ENCODE measurements at regions not wholly inside any gene's neighbourhood (a gene's known extent, or its start where the extent isn't known, plus 50 kb on each side); places are given as distances from the start of the nearest gene placed in this dataset.

DNA sequence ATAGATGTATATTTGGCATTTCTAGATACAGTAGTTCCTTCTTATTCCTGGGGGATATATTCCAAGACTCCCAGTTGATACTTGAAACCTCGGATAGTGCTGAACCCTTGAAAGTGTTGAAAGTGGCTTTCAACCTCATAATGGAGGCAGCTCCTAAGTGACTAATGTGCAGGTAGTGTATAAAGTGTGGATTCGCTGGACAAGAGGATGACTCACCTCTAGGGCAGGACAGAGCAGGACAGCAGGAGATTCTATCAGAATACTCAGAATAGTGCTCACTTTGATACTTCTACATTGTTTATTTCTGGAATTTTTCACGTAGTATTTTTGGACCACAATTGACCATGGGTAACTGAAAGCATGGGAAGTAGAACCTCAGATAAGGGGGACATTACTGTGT, 1138.9 kb upstream of the WWC1 start:
- Histone ChIP-seq H3K27me3 (ENCODE audit: insufficient read depth, low read length) (no peaks in the 10 kb centered on the region), H3K4me1 (ENCODE audit: insufficient read depth, low read length) (no peaks in the 10 kb centered on the region), H3K36me3 (ENCODE audit: insufficient read depth, low read length) (no peaks in the 10 kb centered on the region), H3K4me3 (ENCODE audit: low read length) (no peak overlapping the region), H2AFZ (ENCODE audit: low read depth, low read length) (no peak overlapping the region), H3K9me3 (ENCODE audit: low read length) (no peaks in the 10 kb centered on the region)

DNA sequence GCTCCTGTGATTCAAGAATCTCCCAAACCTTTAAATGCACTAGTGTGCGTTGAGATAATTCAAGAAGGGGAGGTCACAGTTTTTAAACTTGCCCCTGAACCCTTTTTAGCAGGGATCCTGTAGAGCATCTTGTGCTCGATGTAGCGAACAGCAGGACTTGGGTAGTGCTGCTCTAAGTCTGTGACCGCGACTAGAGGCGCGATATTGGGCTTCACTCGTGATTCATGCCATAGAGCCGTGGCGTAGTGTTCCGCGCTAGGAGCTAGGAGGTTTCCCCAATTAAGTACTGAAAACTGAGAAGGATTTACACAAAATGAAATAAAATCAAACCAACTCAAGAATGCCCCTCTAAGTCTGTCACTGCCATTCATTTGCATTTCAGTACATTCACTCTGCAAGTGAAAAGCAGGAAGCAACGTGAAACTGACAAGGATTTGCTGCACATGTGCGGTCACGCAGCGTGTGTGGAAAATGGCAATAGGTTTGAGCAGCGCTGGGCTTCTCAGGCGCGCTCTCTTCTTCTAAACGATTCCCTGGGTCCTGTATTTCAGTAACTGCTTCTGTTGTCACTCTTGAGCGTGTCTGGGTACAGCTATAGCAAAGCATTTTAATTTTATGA, 1135.9 kb upstream of the WWC1 start:
- H3K27me3 ChIP-seq (ENCODE audit: insufficient read depth, low read length): no peaks in the 10 kb centered on the region
- H3K9me3 ChIP-seq (ENCODE audit: low read length): no peaks in the 10 kb centered on the region
- H2AFZ ChIP-seq (ENCODE audit: low read depth, low read length): no peak overlapping the region
- H3K4me1 ChIP-seq (ENCODE audit: insufficient read depth, low read length): no peaks in the 10 kb centered on the region
- H3K4me3 ChIP-seq (ENCODE audit: low read length): no peak overlapping the region
- no peaks in the 10 kb centered on the region for H3K36me3 ChIP-seq (ENCODE audit: insufficient read depth, low read length)

DNA sequence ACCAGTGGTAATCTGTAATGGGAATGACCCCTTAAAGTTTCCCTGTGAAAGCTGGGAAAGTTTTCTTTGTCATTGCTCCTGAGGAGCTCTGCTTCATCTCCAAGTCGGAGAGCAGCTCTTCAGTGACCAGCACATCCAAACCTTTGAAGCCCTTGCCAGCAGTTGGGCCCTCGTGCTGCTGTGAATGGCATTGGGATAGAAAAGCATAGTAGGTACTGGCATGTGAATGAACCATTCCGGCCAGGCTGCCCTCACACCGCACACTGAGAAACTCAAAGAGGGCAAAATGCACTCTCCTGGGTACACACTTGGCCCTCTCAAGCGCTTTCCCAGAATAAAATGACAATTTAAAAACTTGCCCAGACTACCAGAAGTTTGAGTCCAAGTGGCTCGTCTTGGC, 1135.0 kb upstream of the WWC1 start:
- Histone ChIP-seq H3K9me3 (ENCODE audit: low read length) (no peaks in the 10 kb centered on the region), H3K27me3 (ENCODE audit: insufficient read depth, low read length) (no peaks in the 10 kb centered on the region), H3K4me3 (ENCODE audit: low read length) (no peak overlapping the region)

DNA sequence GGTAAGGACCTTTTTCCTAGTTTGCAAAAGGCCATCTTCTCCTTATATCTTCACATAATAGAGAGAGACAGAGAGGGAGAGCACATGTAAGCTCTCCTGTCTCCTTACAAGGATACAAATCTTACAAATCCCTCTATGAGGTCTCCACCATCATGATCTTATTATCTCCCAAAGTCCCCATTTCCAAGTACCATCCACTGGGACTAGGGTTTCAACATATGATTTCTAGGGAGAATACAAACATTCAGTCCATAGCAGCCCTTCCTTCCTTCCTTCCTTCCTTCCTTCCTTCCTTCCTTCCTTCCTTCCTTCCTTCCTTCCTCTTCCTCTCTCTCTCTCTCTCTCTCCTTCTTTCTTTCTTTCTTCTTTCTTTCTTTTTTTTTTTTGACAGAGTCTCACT, 1132.9 kb upstream of the WWC1 start:
- Histone ChIP-seq H3K4me1 (ENCODE audit: insufficient read depth, low read length) (no peaks in the 10 kb centered on the region), H3K4me3 (ENCODE audit: low read length) (no peak overlapping the region)

More for the DNA sequence above, 1135.0 kb upstream of the WWC1 start:
- H2AFZ ChIP-seq (ENCODE audit: low read depth, low read length): no peak overlapping the region
- no peaks in the 10 kb centered on the region for H3K4me1 ChIP-seq (ENCODE audit: insufficient read depth, low read length)
- no peaks in the 10 kb centered on the region for H3K36me3 ChIP-seq (ENCODE audit: insufficient read depth, low read length)

DNA sequence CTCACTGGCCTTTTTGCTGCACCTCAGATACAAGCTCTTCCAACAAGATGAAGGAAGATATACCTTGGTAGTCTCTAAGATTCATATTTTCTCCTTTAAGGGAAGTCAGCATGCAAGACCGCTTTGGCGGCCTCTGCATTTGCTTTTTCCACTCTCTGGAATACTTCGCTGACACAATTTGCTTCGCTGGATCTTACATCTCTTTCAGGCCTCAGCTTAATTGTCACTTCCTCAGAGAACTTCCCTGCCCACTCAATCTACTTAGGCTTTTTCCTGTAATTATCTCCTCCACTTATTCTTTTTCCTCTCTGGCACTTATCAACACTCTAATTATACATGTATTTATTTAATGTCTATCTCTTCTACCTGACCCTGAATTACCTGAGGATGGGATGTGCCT, 1131.1 kb upstream of the WWC1 start:
- H3K27me3 ChIP-seq (ENCODE audit: insufficient read depth, low read length): no peaks in the 10 kb centered on the region

More for the DNA sequence above, 1132.9 kb upstream of the WWC1 start:
- no peak overlapping the region for H2AFZ ChIP-seq (ENCODE audit: low read depth, low read length)
- no peaks in the 10 kb centered on the region for H3K27me3 ChIP-seq (ENCODE audit: insufficient read depth, low read length)
- H3K36me3 ChIP-seq (ENCODE audit: insufficient read depth, low read length): no peaks in the 10 kb centered on the region
- no peaks in the 10 kb centered on the region for H3K9me3 ChIP-seq (ENCODE audit: low read length)

DNA sequence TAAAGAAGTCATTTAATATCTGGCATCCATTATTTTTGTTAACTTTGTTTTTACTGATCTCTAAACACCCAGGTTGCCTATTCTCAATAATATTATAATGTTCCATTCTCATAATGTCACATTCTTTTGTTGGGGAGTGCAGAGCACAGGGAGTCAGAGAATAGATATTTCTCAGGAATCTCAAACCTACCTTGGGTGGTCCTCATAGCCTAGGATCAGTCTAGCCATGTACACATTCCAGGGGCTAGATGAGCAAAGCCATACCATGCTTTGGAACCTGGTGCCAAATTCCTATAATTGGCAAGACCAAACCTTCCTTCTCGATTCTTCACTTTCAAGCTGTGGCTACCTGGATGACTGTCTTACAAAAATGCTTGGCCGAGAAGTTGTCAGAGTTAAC, 1124.7 kb upstream of the WWC1 start:
- H3K36me3 ChIP-seq (ENCODE audit: insufficient read depth, low read length): no peaks in the 10 kb centered on the region
- H3K9me3 ChIP-seq (ENCODE audit: low read length): no peaks in the 10 kb centered on the region
- H3K27me3 ChIP-seq (ENCODE audit: insufficient read depth, low read length): no peaks in the 10 kb centered on the region
- no peaks in the 10 kb centered on the region for H3K4me1 ChIP-seq (ENCODE audit: insufficient read depth, low read length)
- no peak overlapping the region for H2AFZ ChIP-seq (ENCODE audit: low read depth, low read length)
- H3K4me3 ChIP-seq (ENCODE audit: low read length): no peak overlapping the region

More for the DNA sequence above, 1131.1 kb upstream of the WWC1 start:
- Histone ChIP-seq H3K4me3 (ENCODE audit: low read length) (no peak overlapping the region), H3K9me3 (ENCODE audit: low read length) (no peaks in the 10 kb centered on the region), H2AFZ (ENCODE audit: low read depth, low read length) (no peak overlapping the region), H3K4me1 (ENCODE audit: insufficient read depth, low read length) (no peaks in the 10 kb centered on the region), H3K36me3 (ENCODE audit: insufficient read depth, low read length) (no peaks in the 10 kb centered on the region)

DNA sequence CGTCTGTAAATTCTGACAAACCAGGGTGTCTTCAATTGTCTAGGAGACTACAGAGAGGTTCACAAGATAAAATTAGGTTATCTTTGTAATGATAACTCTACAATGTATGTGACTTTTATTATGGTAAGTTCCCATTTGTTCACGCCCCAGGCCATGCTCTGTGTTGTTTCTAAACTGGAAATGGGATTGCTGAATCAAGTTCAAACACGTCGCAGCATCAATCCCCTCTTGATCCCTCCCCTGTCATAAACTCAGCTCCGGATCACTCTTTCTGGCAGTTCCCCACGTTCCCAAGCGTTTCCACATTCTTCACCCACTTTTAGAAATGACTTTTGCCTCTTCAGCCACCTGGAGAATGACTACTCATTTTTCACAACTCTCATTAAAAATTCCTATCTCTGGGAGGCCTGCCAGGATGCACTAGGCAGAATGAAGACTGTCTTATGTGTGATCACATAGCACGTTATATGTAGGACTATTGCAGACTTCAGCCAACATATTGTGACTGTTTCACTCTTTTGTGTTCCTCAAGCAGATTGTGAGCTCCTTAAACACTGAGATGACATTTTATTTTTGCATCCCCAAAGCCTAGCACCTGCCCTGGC, 1124.2 kb upstream of the WWC1 start:
- H2AFZ ChIP-seq (ENCODE audit: low read depth, low read length): no peak overlapping the region
- H3K4me3 ChIP-seq (ENCODE audit: low read length): no peak overlapping the region
- no peaks in the 10 kb centered on the region for H3K27me3 ChIP-seq (ENCODE audit: insufficient read depth, low read length)
- no peaks in the 10 kb centered on the region for H3K4me1 ChIP-seq (ENCODE audit: insufficient read depth, low read length)
- H3K9me3 ChIP-seq (ENCODE audit: low read length): no peaks in the 10 kb centered on the region
- H3K36me3 ChIP-seq (ENCODE audit: insufficient read depth, low read length): no peaks in the 10 kb centered on the region

DNA sequence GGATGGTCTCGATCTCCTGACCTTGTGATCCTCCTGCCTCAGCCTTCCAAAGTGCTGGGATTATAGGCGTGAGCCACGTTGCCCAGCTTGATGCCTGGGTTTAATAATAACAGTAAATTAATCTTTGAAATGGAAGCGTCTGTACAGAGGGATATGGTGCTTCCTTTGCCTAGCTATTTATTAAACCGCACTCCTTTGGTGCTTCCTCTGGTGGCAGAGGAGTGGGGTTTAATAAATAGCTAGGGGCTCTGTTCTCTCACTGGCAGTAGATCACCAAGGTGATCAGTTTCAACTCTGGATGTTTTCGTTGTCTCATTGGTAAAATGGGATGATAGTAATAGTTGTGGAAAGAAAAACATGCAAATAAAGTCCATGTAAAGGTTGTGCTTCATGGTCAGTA, 1122.5 kb upstream of the WWC1 start:
- Histone ChIP-seq H3K9me3 (ENCODE audit: low read length) (no peaks in the 10 kb centered on the region), H3K36me3 (ENCODE audit: insufficient read depth, low read length) (no peaks in the 10 kb centered on the region), H3K27me3 (ENCODE audit: insufficient read depth, low read length) (no peaks in the 10 kb centered on the region)

DNA sequence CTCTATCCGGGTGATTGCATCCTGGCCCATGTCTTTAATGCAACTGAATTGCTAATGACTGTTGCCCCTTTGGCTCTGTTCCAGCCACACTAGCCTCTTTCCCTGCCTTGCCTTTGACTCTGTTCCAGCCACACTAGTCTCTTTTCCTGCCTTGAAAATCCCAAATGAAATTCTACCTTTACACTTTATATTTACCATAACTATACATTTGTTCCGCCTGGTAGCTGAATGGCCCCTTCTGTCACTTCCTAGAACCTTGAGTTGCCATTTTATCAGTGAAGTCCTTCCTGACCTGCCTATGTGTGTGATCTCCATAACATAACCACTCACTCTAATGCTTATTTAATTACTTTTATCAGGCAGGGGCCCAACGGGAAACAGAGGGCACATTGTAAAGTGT, 1120.4 kb upstream of the WWC1 start:
- H3K9me3 ChIP-seq (ENCODE audit: low read length): no peaks in the 10 kb centered on the region
- no peak overlapping the region for H3K4me3 ChIP-seq (ENCODE audit: low read length)
- no peaks in the 10 kb centered on the region for H3K4me1 ChIP-seq (ENCODE audit: insufficient read depth, low read length)
- no peak overlapping the region for H2AFZ ChIP-seq (ENCODE audit: low read depth, low read length)
- H3K27me3 ChIP-seq (ENCODE audit: insufficient read depth, low read length): no peaks in the 10 kb centered on the region
- H3K36me3 ChIP-seq (ENCODE audit: insufficient read depth, low read length): no peaks in the 10 kb centered on the region

More for the DNA sequence above, 1122.5 kb upstream of the WWC1 start:
- H3K4me3 ChIP-seq (ENCODE audit: low read length): no peak overlapping the region
- no peak overlapping the region for H2AFZ ChIP-seq (ENCODE audit: low read depth, low read length)
- H3K4me1 ChIP-seq (ENCODE audit: insufficient read depth, low read length): no peaks in the 10 kb centered on the region

DNA sequence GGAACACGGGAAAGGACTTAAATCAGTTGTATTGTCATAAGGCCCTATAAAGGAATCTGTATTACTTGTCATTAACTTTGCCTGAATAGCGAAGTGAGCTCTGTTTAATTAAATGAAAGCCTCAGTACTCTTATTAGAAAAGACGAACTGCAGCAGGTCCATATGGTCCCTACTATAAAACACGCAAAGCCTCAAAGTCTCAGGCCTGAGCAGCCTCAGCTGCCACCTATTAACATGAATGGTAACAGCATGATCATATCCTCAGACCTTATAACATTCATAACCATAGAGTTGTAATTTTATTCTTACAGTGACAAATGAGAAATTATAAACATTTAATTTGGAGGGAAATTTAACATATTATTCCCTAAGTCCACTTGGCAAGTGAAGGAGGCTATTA, 1113.7 kb upstream of the WWC1 start:
- Histone ChIP-seq H3K36me3 (ENCODE audit: insufficient read depth, low read length) (no peaks in the 10 kb centered on the region), H2AFZ (ENCODE audit: low read depth, low read length) (no peak overlapping the region), H3K27me3 (ENCODE audit: insufficient read depth, low read length) (no peaks in the 10 kb centered on the region), H3K9me3 (ENCODE audit: low read length) (no peaks in the 10 kb centered on the region), H3K4me3 (ENCODE audit: low read length) (no peak overlapping the region), H3K4me1 (ENCODE audit: insufficient read depth, low read length) (no peaks in the 10 kb centered on the region)

DNA sequence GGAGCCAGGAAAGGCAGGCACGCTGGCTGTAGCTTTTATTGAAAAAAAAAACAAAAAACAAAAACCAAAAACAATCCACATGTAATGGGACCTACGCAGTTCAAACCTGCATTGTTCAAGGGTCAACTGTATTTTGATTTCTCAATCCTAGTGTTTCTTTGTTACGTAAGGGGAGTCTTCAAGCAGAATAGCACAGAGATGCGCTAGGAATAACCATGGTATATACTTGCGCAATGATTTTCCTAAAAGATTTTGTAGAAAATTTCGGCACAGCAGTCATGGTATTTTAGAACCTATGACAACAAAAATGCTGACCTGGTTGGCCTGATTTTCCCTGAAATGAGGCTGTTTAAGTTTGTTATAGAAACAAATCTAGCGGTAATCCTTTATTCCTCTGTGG, 1110.5 kb upstream of the WWC1 start:
- Histone ChIP-seq H3K4me1 (ENCODE audit: insufficient read depth, low read length) (no peaks in the 10 kb centered on the region), H3K9me3 (ENCODE audit: low read length) (no peaks in the 10 kb centered on the region), H2AFZ (ENCODE audit: low read depth, low read length) (no peak overlapping the region), H3K36me3 (ENCODE audit: insufficient read depth, low read length) (no peaks in the 10 kb centered on the region), H3K4me3 (ENCODE audit: low read length) (no peak overlapping the region), H3K27me3 (ENCODE audit: insufficient read depth, low read length) (no peaks in the 10 kb centered on the region)

DNA sequence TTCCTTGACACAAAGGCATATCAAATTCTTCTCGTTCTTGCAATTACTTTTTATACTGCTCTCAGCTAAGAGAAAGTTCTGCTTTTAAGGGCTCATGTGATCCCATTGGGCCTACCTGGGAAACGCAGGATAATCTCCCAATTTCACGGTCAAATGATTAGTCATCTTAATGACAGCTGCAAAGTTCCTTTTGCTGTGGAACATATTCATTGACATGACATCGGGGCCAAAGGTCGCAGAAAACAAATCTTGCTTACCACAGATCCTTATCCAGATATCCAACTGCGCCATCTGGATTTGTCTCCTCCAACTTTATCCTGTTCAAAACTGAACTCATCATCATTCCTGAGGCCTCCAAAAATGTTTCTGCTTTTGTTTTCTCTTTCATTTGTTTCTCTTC, 1085.6 kb upstream of the WWC1 start:
- Histone ChIP-seq H3K36me3 (ENCODE audit: insufficient read depth, low read length) (no peaks in the 10 kb centered on the region), H3K9me3 (ENCODE audit: low read length) (no peaks in the 10 kb centered on the region), H3K4me3 (ENCODE audit: low read length) (no peak overlapping the region), H2AFZ (ENCODE audit: low read depth, low read length) (no peak overlapping the region), H3K27me3 (ENCODE audit: insufficient read depth, low read length) (no peaks in the 10 kb centered on the region), H3K4me1 (ENCODE audit: insufficient read depth, low read length) (no peaks in the 10 kb centered on the region)

DNA sequence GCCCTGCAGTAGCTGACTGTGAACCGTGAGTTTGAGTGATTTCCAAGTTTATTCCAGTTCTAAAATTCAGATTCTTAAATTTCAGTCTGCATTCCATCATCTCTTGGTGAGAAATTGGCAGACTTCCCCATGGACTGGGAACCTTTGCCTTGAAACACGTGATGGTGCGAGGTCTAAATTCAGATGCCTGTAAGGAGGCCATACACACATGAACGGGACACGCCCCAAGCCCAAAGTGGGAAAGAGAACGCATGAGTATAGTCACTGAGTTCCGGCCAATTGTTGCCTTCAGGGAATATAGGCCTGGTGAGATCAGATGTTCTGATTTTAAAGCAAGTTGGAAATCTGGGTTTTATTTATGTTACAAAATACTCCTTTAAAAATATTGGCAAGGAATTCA, 1084.4 kb upstream of the WWC1 start:
- H3K36me3 ChIP-seq (ENCODE audit: insufficient read depth, low read length): no peaks in the 10 kb centered on the region
- no peaks in the 10 kb centered on the region for H3K9me3 ChIP-seq (ENCODE audit: low read length)
- H2AFZ ChIP-seq (ENCODE audit: low read depth, low read length): no peak overlapping the region
- no peaks in the 10 kb centered on the region for H3K4me1 ChIP-seq (ENCODE audit: insufficient read depth, low read length)
- H3K27me3 ChIP-seq (ENCODE audit: insufficient read depth, low read length): no peaks in the 10 kb centered on the region
- no peak overlapping the region for H3K4me3 ChIP-seq (ENCODE audit: low read length)

DNA sequence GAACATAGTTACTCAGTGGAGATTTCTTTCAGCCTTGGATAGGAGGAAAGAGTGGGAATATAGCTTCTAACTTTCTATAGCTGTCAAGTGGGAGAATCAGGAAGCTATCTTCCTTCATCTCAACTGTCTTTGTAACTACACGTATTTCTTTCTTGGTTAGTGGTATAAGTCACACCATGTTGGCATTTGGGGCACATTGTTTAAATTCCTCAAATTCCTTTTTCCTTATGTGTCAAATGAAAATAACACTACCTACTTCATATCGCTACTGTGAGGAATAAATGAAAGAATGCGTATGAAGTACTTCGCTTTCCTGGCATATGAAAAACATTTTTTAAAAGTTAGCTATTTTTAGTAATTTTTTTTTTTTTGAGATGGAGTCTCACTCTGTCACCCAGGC, 1082.5 kb upstream of the WWC1 start:
- no peaks in the 10 kb centered on the region for H3K27me3 ChIP-seq (ENCODE audit: insufficient read depth, low read length)
- H3K4me1 ChIP-seq (ENCODE audit: insufficient read depth, low read length): no peaks in the 10 kb centered on the region
- H2AFZ ChIP-seq (ENCODE audit: low read depth, low read length): no peak overlapping the region
- no peak overlapping the region for H3K4me3 ChIP-seq (ENCODE audit: low read length)
- H3K36me3 ChIP-seq (ENCODE audit: insufficient read depth, low read length): no peaks in the 10 kb centered on the region
- no peaks in the 10 kb centered on the region for H3K9me3 ChIP-seq (ENCODE audit: low read length)

Data from neuron (in vitro differentiated cells).